HEK293T (cell line): ENCODE measurements at regions not wholly inside any gene's neighbourhood (a gene's known extent, or its start where the extent isn't known, plus 50 kb on each side); places are given as distances from the start of the nearest gene placed in this dataset.

Experiments used
- FOXK2 ChIP-seq: fragments of 450-650 bp; IDR thresholded peaks from 2 replicates; pipeline ENCODE4 v1.6.1; 2016; ENCODE audit warnings: mild to moderate bottlenecking
- HDGF ChIP-seq: fragments of 450-650 bp; IDR thresholded peaks from 2 replicates; pipeline ENCODE4 v1.6.1; 2017; ENCODE audit warnings: antibody characterized with exemption, borderline replicate concordance
- LEF1 ChIP-seq: fragments of 450-650 bp; IDR thresholded peaks from 2 replicates; pipeline ENCODE4 v1.6.1; 2017; ENCODE audit warnings: mild to moderate bottlenecking, borderline replicate concordance

DNA sequence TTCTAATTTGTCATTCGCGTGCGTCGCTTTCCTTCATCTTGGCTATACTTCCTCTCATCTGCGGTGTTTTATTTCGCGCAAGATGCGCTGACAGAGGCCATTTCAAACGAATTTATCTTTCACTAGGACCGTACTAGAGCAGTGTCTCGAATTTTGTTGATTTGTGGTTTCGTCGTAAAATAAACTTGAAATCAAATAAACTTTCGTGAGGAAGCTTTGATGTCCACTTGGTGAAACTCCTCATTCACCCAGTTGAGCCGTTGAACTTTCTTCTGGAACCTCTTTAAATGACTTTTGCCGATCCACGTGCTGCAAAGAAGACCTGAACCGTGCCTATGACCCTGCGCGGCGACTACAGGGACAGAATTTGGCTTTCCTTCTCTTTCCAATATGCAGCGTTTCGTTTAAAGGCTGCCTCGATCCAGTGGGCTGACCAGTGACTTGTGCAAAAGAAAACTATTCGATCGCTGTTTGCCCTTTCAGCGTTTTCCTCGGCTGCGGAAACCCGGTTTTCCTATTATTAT, 163.9 kb upstream of the PPP1R3A start:
- TF ChIP-seq HDGF (no peak), FOXK2 (no peak), LEF1 (no peak)
